ENCODE measurements at regions not wholly inside any gene's neighbourhood (a gene's known extent, or its start where the extent isn't known, plus 50 kb on each side); places are given as distances from the start of the nearest gene placed in this dataset.

- TF ChIP-seq, protein P1, sequence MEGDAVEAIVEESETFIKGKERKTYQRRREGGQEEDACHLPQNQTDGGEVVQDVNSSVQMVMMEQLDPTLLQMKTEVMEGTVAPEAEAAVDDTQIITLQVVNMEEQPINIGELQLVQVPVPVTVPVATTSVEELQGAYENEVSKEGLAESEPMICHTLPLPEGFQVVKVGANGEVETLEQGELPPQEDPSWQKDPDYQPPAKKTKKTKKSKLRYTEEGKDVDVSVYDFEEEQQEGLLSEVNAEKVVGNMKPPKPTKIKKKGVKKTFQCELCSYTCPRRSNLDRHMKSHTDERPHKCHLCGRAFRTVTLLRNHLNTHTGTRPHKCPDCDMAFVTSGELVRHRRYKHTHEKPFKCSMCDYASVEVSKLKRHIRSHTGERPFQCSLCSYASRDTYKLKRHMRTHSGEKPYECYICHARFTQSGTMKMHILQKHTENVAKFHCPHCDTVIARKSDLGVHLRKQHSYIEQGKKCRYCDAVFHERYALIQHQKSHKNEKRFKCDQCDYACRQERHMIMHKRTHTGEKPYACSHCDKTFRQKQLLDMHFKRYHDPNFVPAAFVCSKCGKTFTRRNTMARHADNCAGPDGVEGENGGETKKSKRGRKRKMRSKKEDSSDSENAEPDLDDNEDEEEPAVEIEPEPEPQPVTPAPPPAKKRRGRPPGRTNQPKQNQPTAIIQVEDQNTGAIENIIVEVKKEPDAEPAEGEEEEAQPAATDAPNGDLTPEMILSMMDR (IDR thresholded peaks at IDR 0.05): no peak
- no peak for TF ChIP-seq JUN (IDR thresholded peaks at IDR 0.05)
- no peak for TF ChIP-seq MAZ (IDR thresholded peaks at IDR 0.05; ENCODE audit: borderline replicate concordance, low read depth, low read length)
- TF ChIP-seq, protein P2, sequence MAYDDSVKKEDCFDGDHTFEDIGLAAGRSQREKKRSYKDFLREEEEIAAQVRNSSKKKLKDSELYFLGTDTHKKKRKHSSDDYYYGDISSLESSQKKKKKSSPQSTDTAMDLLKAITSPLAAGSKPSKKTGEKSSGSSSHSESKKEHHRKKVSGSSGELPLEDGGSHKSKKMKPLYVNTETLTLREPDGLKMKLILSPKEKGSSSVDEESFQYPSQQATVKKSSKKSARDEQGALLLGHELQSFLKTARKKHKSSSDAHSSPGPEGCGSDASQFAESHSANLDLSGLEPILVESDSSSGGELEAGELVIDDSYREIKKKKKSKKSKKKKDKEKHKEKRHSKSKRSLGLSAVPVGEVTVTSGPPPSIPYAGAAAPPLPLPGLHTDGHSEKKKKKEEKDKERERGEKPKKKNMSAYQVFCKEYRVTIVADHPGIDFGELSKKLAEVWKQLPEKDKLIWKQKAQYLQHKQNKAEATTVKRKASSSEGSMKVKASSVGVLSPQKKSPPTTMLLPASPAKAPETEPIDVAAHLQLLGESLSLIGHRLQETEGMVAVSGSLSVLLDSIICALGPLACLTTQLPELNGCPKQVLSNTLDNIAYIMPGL (CRISPR knock-in tag; IDR thresholded peaks at IDR 0.05; ENCODE audit: borderline replicate concordance): no peak
- TF ChIP-seq HEYL (CRISPR knock-in tag; IDR thresholded peaks at IDR 0.05): no peak
- TF ChIP-seq FOSL2 (IDR thresholded peaks at IDR 0.05): no peak
- no peak for TF ChIP-seq FOSL2 (CRISPR knock-in tag; IDR thresholded peaks at IDR 0.05)
- TF ChIP-seq POLR2A (IDR thresholded peaks at IDR 0.05; ENCODE audit: low read length): no peak
- no peak for TF ChIP-seq MYC (IDR thresholded peaks at IDR 0.05; ENCODE audit: borderline replicate concordance, low read length)
- no peak for TF ChIP-seq ZSCAN20 (CRISPR knock-in tag; IDR thresholded peaks at IDR 0.05)
- no peak for TF ChIP-seq PHF8 (IDR thresholded peaks at IDR 0.05; ENCODE audit: borderline replicate concordance, low read depth)
- TF ChIP-seq, protein P3, sequence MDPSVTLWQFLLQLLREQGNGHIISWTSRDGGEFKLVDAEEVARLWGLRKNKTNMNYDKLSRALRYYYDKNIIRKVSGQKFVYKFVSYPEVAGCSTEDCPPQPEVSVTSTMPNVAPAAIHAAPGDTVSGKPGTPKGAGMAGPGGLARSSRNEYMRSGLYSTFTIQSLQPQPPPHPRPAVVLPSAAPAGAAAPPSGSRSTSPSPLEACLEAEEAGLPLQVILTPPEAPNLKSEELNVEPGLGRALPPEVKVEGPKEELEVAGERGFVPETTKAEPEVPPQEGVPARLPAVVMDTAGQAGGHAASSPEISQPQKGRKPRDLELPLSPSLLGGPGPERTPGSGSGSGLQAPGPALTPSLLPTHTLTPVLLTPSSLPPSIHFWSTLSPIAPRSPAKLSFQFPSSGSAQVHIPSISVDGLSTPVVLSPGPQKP (IDR thresholded peaks at IDR 0.05; ENCODE audit: low read depth, low read length): no peak
Observed at GRCh38 chr15:38758043-38758442, 193.4 kb upstream of the RASGRP1 start.

All from A549 (cell line).